Small intestine (tissue), 7 donors: ENCODE measurements at regions not wholly inside any gene's neighbourhood (a gene's known extent, or its start where the extent isn't known, plus 50 kb on each side); places are given as distances from the start of the nearest gene placed in this dataset.

Source experiments
- DNase-seq, 2 donors: peaks; one replicate each; pipeline versions ENCODE4 v3.0.0 to v3.0.0-alpha.2; 2013
- FAIRE-seq: peaks from 2 replicates; lab custom pipeline; 2012; peaks lifted over from hg19 to GRCh38; lab: Jason Lieb, UNC
- H3K27ac ChIP-seq, 3 donors: one replicate each; pipeline ENCODE4 v1.5.1; 2013; ENCODE audit warnings: low read length in 2 of 3, mild to moderate bottlenecking in 2 of 3, control low read depth in 1 of 3, inconsistent platforms in 1 of 3, low read depth in 1 of 3, moderate library complexity in 1 of 3
- H3K27me3 ChIP-seq, 3 donors: one replicate each; pipeline ENCODE4 v1.6.1; 2013; ENCODE audit warnings: low read length in 3 of 3, inconsistent platforms in 1 of 3; ENCODE audit not compliant: control insufficient read depth in 3 of 3, insufficient read depth in 3 of 3
- H3K36me3 ChIP-seq, 3 donors: one replicate each; pipeline ENCODE4 v1.6.1; 2013; ENCODE audit warnings: low read length in 3 of 3, inconsistent platforms in 1 of 3, low read depth in 1 of 3, mild to moderate bottlenecking in 1 of 3, moderate library complexity in 1 of 3; ENCODE audit not compliant: control insufficient read depth in 3 of 3, insufficient read depth in 2 of 3
- H3K4me1 ChIP-seq, 3 donors: one replicate each; pipeline ENCODE4 v1.6.1; 2013; ENCODE audit warnings: low read length in 2 of 3, inconsistent platforms in 1 of 3, low read depth in 1 of 3, mild to moderate bottlenecking in 1 of 3, moderate library complexity in 1 of 3; ENCODE audit not compliant: control insufficient read depth in 3 of 3, insufficient read depth in 2 of 3
- H3K4me3 ChIP-seq, 3 donors: one replicate each; pipeline ENCODE4 v1.5.1; 2013; ENCODE audit warnings: low read length in 3 of 3, control low read depth in 1 of 3, inconsistent platforms in 1 of 3, low read depth in 1 of 3, mild to moderate bottlenecking in 1 of 3, moderate library complexity in 1 of 3
- H3K9me3 ChIP-seq, 2 donors: one replicate each; pipeline ENCODE4 v1.6.1; 2013; ENCODE audit warnings: low read depth in 1 of 2, low read length in 1 of 2; ENCODE audit not compliant: control insufficient read depth in 2 of 2, insufficient read depth in 1 of 2
- WGBS, 3 donors: extraction: QIAGEN DNeasy Blood & Tissue Kit; methylation state at CpG; one replicate each; pipeline ENCODE4 v1.1.7; 2013; 5-methylcytosine and 5-hydroxymethylcytosine counted together
- donor health status: healthy with polysubstance abuse.
- donor health status: control.
- donor health status: control.
- donor health status: Bipolar disorder and iron deficiency.
- donor health status: healthy.

DNA sequence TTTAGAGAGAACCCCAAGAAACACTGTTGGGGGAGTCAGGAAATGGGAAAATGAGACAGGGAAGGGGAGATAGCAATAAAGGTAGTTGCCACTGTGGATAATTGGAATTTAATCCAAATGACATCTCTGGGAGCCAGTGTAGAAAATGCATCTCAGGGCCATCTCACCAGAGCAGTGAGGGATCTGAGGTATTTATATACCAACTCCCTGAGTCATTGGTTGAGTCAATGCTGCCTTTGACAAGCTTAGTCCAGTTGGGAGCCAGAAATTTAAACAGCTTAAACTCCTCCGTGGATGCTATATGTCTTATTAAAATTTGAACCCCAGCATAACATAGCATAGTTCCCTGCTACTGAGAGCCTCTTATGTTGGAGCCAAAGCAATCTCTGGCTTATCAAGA is 140.3 kb downstream of the SLC30A10 start:
- H3K4me3 ChIP-seq, result no peak overlapping the region
- FAIRE-seq, result no peak
- 70 to 96% (median 78%) methylated on average over 1 of the region's 1 CpG for whole genome bisulfite sequencing, 3 donors

DNA sequence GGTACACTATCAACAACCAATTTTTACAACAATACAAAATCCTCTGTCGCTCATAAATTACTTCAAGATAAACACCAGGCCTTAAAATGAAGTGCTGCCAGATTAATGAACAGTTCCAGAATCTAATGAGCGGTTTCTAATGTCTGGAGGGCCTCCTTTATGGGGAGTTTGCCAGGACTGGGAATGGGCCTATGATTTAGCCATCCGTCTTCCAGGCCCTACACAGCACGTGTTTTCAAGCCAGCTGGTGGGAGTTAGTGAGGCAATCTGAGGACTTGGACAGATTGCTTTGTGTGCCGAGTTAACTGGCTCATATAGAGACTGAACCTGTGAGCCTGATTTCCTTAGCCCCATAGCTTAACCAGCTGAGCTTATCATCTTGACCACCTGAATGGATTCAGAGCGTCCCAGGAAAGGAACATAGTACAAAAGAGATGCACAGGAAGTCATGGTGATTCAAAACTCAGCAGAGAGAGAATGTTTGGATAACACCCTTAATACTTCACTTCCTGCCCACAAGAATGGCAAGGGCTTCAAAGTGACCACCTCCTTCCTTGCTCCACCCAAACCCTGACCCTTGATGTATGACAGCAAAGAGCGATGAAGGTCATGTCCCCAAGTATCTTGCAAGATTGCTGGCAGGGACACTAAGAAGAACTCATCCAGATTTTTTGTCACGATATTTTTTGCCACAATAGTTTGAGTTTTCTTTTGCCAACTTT is 143.5 kb downstream of the SLC30A10 start:
- FAIRE-seq, result no peak
- no peak overlapping the region for H3K27ac ChIP-seq
- no peaks in the 10 kb centered on the region for H3K4me1 ChIP-seq
- H3K9me3 ChIP-seq, result no peaks in the 10 kb centered on the region
- H3K36me3 ChIP-seq, result no peaks in the 10 kb centered on the region
- H3K27me3 ChIP-seq, result no peaks in the 10 kb centered on the region
- H3K4me3 ChIP-seq, result no peak overlapping the region
- WGBS, 3 donors, result 55 to 65% (median 59%) methylated on average over 8 of the region's 8 CpGs
- DNase-seq, result no peak

More for the DNA sequence above, 140.3 kb downstream of the SLC30A10 start:
- H3K4me1 ChIP-seq, result no peaks in the 10 kb centered on the region
- no peaks in the 10 kb centered on the region for H3K9me3 ChIP-seq
- no peaks in the 10 kb centered on the region for H3K27me3 ChIP-seq
- H3K36me3 ChIP-seq, result no peaks in the 10 kb centered on the region
- DNase-seq, result no peak
- no peak overlapping the region for H3K27ac ChIP-seq

DNA sequence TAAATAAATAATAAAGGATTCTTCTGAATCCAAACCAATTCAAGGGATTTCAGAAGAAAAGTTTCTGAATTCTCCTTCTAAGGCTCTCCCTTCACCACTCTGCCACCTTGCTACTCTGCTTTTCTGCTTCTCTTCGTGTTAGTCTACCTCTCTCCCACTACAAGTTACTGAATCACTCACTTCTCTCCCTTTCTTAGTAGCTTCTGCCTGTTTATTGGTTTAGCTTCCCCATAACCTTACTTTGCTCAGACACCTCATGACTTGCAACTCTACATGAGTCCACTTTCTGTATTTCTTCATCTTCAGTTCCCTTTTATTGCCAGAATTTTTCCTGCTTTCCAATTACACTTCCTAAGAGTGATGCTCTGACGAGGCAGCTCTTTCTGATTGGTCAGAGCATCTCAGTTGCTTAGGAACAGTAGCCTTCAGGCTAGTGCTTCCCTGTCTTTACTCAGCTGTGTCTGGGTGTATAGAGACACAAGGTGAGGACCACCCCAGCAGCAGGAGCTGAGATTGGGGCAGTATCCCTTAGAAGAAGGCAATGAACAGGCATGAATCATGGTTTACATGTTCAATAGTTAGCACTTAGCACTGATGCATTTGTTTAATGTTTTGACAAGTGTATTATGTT is 144.6 kb downstream of the SLC30A10 start:
- Histone ChIP-seq H3K27ac (no peak overlapping the region), H3K4me1 (no peaks in the 10 kb centered on the region), H3K4me3 (no peak overlapping the region), H3K27me3 (no peaks in the 10 kb centered on the region), H3K36me3 (no peaks in the 10 kb centered on the region), H3K9me3 (no peaks in the 10 kb centered on the region)
- WGBS, 3 donors, result 61 to 68% (median 63%) methylated on average over 2 of the region's 2 CpGs
- FAIRE-seq (no peak), DNase-seq (no peak)

DNA sequence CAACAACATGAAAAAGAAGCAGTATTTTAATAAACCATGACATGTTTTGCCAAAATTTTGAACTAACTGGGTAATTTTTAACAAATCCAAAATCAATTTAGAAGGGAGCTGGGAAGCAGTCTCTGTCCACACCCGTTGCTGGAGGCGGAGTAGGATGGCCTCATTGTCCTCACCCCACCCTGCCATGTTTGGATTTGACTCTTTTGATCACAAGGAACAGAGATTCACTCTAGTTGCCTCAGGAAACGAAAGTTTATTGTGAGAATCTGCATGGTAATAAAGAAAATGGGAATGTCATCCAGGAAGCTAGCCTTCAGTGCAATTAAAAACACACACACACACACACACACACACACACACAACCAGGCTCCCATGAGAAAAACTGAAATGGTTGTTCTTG is 145.4 kb downstream of the SLC30A10 start:
- Histone ChIP-seq H3K27ac (no peak overlapping the region), H3K4me1 (no peaks in the 10 kb centered on the region), H3K27me3 (no peaks in the 10 kb centered on the region), H3K36me3 (no peaks in the 10 kb centered on the region), H3K4me3 (no peak overlapping the region), H3K9me3 (no peaks in the 10 kb centered on the region)
- WGBS, 3 donors, result 38 to 53% (median 47%) methylated on average over 3 of the region's 3 CpGs
- DNase-seq, result no peak
- FAIRE-seq, result no peak

DNA sequence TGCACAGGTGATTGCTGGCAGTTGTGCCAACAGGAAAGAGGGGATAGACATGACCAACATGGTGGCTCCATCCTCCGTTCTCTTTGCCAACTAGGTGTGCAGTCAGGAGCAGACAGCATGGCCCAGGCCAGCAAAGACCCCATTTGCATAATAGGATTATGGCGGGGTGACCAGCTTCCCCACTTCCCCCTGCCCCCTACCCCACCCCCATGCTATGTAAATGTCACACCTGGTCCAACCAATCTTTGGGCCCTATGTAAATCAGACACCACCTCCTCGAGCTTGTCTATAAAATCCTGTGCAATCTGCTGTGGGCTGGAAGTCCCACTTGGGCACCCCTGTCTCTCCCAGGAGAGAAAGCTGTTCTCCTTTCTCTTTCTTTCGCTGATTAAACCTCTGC is 146.0 kb downstream of the SLC30A10 start:
- Histone ChIP-seq H3K9me3 (no peaks in the 10 kb centered on the region), H3K27me3 (no peaks in the 10 kb centered on the region), H3K4me3 (no peak overlapping the region), H3K36me3 (no peaks in the 10 kb centered on the region), H3K4me1 (no peaks in the 10 kb centered on the region), H3K27ac (no peak overlapping the region)
- no peak for FAIRE-seq
- no peak for DNase-seq
- WGBS, 3 donors, result 50 to 65% (median 65%) methylated on average over 4 of the region's 4 CpGs

DNA sequence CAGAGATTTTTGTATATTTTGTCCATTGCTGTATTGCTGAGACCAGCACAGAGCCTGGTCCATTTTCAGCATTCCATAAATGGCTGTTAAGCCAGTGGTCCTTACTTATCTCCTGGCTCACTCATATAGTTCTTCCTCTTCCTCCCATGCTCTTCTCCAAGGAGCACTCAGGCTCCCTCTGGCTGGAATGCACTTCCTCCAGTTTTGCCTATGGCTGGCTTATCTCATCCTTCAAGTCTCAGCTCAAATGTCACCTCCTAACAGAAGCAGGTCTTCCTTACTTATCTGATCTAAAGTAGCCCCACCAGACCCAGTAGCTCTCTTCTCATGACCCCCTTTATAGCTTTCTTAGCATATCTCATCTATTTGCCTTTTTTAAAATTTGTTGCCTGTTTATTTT is 146.9 kb downstream of the SLC30A10 start:
- no peaks in the 10 kb centered on the region for H3K9me3 ChIP-seq
- no peaks in the 10 kb centered on the region for H3K4me1 ChIP-seq
- H3K4me3 ChIP-seq, result no peak overlapping the region
- H3K27ac ChIP-seq, result no peak overlapping the region
- H3K36me3 ChIP-seq, result no peaks in the 10 kb centered on the region
- FAIRE-seq, result no peak
- DNase-seq, result no peak
- H3K27me3 ChIP-seq, result no peaks in the 10 kb centered on the region

DNA sequence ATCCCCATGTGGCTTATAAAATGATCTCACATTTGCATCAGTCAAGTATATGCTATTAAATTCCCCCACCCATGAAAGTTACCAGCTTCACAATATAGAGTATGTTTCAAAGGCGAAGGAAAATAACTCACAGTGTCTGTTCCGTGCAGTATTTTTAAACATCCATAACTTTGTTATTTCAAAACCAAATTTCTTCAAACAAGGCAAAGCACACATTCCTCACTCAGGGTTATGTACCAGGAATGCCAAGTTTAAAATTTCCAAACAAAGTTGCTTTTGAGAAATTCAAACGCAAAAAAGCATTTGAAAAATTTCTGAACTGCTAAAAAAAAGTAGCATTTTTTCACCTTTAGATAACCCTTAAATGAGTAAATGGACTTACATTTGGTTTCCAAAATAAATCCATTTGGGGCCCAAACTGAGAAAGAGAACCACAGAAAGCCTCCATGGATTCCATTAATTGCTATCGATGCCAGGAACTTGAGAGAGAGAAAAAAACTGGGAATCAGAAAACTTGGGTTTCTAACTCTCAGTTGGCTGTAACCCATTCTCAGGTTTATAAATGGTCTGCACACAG is 149.5 kb downstream of the SLC30A10 start:
- Histone ChIP-seq H3K27ac (no peak overlapping the region), H3K36me3 (no peaks in the 10 kb centered on the region), H3K9me3 (no peaks in the 10 kb centered on the region), H3K4me1 (no peaks in the 10 kb centered on the region), H3K4me3 (no peak overlapping the region), H3K27me3 (no peaks in the 10 kb centered on the region)
- DNase-seq (no peak), FAIRE-seq (no peak)
- WGBS, 3 donors, result 83 to 92% (median 92%) methylated on average over 4 of the region's 4 CpGs

DNA sequence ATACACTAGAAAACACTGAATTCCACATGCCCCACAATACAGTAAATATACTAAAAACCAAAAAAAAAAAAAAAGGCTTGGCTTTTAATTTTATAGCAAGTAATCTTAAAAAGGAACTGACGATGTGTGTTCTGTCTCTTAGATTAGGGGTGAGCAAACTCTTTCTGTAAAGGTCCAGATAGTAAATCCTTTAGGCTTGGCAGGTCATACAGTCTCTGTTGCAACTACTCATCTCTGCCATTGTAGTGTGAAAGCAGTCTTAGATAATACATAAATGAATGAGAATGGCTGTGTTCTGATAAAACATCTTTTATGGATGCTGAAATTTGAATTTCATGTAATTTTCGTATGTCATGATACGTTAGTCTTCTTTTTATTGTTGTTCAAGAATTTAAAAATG is 150.2 kb downstream of the SLC30A10 start:
- no peaks in the 10 kb centered on the region for H3K9me3 ChIP-seq
- no peak for DNase-seq
- H3K36me3 ChIP-seq, result no peaks in the 10 kb centered on the region
- H3K27me3 ChIP-seq, result no peaks in the 10 kb centered on the region
- H3K4me3 ChIP-seq, result no peak overlapping the region
- no peaks in the 10 kb centered on the region for H3K4me1 ChIP-seq
- 81 to 83% (median 82%) methylated on average over 3 of the region's 3 CpGs for WGBS, 3 donors
- H3K27ac ChIP-seq, result no peak overlapping the region
- no peak for FAIRE-seq
